HG03103 (cell line): ENCODE measurements at regions not wholly inside any gene's neighbourhood (a gene's known extent, or its start where the extent isn't known, plus 50 kb on each side); places are given as distances from the start of the nearest gene placed in this dataset.

Source experiments
- ATAC-seq: cut with Tn5 transposase; IDR thresholded peaks from one replicate; pipeline ENCODE4 v1.9.1; 2021; ENCODE audit warnings: low read depth; ENCODE audit not compliant: unreplicated experiment

DNA sequence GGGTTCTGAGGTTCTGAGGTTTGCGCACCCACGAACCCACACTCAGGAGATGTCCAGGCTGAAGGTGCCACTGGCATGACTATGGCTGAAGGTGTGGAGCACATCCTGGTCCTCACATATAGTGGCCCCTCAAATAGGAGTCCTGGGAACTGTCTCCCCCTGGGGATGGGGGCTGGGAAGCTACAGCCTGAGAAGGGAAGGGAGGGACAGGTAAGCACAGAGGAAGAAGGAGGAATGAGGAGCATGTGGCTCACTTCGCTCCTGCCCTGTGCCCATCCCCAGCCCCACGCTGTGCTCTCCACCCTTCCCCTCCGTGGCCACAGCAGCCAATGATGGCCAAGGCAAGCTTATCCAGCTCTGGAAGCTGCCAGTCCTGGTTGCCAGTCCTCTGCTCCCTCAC, 123.9 kb upstream of the LHX1 start:
- ATAC-seq = no peak

DNA sequence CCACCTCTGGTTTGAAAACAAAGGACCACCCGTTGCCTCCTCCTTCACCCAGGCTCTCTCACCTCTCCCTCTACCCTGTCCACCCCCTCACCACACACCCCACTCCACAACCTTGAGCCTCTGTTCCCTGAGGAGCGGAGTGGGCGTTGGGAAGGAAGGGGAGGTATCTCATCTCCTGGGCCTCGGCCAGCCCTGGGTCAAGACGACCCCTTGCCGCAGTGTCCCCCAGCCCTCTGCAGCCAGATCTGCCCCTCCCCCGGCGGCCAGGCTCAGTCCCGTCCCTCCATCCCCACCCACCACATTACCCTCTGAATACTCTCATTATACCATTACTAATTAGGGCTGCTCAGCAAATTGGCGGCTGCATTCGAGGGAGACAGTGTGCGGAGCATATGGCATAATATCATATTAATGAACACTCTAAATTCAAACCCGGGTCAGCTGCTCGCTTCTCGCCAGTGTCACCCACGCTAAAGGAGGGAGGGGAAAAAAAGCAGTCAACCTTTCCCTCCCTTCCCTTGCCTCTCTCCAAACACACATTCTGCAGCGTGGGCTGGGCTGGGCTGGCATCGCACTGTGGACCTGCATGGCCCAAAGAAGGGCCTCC, 123.2 kb upstream of the LHX1 start:
- ATAC-seq = no peak

DNA sequence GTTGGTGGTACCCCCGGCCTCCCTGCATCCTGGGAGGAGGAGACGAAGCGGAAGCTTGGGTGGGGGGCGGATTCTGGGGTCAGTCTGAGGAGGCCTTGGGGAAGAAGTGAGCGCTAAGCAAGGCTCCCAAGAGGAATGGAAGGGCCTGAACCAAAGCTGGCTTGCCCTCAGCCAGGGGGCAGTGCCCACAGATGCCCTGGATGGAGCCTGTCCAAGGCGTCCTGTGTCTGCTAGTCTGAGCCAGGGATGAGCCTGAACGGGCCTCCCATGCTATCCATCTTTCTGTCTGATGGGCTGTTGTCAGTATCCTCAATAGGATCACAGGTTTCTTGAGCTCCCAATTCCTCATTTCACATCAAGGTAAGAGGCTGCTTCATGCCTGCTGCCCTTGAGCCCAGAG, 122.3 kb upstream of the LHX1 start:
- ATAC-seq = no peak

DNA sequence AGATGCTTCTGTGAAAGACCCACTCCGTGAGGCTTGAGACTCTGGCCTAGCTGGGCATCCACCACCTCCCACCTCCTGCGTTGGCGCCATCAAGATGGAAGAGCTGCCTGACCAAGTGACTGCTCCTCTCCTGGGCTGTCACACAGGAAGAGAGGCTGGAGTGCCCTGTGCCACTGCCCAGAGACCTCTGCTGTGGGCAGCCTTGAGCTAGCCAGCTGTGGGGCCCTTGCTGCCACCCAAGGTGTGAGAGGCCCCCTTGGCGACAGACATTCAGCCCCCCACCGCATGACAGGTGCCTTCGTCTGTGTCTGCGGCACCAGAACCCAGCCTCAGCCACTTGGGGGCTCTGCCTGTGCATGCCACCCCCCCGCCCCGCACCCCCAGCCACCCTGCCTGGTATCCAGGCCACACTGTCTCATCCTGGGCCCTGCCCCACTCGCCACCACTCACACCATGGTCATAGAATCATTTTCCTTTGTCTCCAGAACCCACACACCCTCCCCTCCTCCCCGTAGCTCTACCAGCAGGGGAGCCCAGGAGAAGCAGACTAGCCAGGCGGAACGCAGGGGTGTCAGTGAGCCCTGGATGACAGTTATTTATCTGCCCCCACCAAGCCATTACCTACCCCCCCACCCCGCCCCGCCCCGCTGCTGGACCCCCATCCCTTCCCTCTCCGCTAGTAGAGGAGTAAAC, 120.9 kb upstream of the LHX1 start:
- ATAC-seq = no peak

DNA sequence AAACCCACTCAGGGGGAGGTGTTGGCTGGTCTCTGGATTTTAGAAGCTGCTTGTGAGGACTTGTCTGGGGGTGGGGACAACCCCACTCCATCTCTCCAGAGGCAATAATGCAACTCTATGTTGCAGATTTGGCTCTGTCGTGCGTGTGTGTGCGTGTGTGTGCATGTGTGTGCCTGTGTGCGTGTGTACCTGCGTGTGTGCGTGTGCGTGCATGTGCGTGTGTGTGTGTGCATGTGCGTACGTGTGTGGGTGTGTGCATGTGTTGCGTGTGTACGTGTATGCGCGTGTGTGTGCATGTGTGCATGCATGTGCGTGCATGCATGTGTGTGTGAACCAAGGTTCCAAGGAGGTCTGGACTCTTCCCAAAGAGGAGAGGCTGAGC, 120.4 kb upstream of the LHX1 start:
- no peak for ATAC-seq

DNA sequence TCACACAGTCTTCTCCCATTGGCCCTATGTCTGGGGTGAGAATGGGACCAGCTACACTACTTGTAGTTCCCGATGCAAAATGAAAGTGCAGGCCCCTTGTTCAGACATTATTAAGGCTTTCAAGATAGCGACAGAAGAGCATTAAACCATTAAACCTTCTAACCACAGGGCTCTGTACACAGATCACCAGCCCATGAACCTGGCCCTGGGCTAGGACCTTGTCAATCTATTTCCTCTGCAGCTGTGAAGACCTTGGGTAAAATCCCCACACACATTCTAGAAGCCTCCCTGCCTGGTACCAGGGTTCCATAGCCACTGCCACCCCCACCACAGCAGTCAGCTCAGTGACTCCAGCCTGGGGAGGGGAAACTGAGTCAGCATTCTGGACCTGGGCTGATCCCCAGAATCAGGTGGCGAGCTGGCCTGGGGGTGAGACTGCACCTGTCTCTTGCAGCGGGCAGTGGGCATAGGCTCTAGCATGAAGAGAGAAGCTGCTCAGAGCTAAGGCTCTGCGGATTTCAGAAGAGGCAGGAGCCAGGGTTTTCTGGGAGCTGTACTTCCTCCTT, 119.7 kb upstream of the LHX1 start:
- ATAC-seq = no peak

DNA sequence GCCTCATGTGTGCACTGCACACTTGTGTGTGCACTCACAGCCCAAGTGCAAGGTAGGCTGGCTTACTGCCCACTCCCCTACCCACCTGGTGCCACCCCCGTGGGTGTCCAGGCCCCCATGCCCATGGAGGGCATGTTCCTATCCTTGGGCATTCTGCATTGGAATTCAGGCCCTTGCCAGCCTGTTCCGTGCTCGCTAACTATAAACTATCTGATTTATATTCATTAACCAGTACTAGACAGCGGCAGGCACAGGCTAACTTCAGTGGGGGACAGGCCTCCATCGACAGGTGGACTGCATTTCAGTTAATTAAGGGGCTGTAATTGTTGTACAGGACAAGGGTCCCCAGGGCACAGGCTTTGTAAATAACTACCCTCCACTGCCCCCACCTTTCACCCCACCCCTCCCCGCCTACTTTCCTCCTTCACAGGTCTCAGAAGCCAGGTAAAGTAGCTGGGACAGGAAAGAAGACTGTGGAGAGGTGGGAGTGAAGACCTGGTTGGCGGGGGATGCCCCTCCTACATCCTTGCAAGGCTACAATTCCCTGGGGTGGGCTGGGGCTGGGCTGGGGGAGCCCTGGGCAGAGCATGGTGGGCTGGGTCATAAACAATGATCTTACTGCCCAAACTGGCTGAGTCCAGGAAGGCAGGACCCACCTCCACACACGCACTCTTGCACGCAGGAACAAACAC, 119.0 kb upstream of the LHX1 start:
- no peak for ATAC-seq

DNA sequence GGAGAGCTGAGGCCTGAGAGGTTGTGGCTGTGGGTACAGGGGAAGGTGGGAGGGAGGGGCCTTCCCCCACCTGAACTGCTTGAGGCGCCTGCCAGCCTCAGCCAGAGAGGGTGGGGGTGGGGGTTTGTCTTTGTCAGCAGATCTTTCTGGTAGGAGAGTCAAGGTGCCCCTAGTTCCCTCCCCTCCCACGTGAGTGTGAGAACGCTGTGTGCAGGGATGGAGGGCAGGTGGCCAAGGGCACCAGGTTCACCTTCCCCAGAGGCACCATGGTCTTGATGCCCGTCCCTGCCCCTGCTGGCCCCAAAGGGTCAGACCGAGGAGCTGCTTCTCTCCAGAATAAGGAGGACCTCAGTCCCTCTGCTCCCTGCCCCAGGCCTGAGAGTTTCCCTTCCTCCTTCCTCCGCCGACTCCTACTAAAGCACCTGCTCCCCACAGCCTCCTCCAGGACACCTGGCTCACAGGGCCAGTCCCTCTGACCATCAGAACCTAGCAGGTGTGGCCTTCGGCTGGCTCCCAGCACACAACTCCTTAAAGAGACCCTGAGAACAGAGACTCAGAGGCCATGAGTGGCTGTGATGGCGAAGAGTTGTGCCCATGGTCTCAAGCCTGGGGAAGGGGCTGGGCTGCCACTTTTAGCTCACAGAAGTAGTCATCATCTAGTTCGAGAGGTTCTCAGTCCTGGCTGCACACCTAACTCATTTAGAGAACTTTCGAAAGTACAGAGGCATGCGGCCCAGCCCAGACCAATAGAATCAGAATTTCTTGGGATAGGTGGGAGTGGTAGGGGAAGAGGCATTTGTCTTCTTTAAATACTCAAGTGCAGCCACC, 113.2 kb upstream of the LHX1 start:
- ATAC-seq = no peak

DNA sequence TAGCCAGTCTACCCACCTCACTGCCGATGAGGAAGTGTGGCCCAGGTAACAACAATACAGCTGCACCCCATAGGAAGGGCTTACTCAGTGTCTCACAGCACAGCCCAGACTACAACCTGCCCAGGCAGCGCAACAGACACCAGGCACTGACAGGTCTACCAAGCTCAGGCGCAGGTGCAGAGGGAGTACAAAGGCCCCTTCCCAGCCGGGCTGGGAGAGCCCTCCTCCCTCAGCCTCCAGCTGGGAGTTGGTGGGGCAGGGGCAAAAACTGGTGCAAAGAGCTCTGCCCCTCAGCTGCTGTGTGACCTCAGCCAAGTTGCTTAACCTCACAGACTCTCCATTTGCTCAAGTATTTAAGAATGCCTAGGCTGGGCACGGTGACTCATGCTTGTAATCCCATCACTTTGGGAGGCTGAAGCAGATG, 112.6 kb upstream of the LHX1 start:
- no peak for ATAC-seq

DNA sequence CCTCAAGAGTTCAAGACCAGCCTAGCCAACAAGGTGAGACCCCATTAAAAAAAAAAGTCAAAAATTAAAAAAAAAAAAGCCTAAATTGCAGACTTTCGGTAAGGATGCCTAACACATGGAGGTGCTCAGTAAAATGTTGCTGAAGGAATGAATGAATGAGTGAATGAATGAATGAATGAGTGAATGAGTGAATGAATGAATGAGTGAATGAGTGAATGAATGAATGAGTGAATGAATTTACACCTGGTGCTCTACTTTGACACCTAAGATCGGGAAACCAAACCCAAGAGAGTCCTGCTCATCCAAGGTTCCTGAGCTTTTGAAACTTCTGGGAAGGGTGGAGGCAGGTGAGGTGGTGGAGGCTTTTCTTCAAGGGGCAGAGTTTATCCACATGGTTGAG, 112.2 kb upstream of the LHX1 start:
- ATAC-seq = no peak

DNA sequence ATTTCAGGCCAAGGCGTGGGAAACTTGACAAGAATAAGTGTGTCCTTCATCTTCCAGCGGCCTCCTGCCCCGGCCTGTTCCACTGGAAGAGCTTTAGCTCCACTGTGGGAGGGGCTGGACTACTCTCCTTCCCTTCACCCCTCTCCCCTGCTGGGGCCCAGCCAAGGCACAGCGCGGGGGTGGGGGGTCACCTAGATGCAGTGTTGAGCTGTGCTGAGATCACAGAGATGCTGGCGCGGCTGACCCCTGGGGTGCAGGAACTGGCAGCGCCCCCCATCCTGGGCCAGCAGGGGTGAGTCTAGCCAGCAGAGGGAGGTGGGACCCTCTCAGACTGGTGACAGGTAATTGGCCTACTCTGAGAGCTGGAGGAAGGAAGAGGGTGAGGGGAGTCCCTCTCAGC, 111.8 kb upstream of the LHX1 start:
- ATAC-seq = no peak

DNA sequence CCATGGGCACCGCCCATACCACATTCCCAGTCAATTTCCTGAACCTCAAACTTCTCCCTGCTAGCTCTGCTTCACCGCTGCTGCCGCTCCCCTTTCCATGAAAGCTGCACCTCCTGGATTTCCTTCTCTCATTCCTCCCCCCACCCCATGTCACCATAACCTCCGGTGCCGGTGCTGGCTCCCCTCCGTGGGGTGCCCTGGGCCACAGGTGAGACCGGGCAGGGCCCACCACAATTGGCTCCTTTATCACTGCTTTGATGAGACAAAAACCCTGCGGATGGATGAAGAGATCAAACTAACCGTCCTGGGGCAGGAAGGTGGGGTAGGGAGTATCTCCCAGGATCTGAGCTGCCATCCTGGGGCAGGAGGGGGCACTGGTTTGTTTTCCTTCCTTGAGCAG, 111.3 kb upstream of the LHX1 start:
- no peak for ATAC-seq

DNA sequence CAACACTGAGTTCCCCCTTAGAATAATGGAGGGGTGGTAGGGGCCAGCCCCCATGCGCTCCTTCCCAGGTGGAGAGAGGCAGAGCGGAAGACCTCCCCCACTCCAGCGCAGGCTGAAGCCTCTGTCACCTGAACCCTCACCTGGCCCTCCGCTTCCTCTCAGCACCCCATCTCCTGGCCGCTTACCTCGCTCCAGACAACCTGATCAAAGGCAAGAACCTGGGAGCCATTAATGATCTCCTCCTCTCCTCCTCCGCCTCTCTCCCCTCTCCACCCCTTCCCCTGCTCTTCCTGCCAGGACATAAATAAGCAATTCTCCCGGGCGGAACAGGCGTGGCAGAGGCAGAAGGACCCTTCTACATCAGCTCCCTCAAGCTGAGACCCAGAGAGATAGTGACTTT, 110.2 kb upstream of the LHX1 start:
- no peak for ATAC-seq

DNA sequence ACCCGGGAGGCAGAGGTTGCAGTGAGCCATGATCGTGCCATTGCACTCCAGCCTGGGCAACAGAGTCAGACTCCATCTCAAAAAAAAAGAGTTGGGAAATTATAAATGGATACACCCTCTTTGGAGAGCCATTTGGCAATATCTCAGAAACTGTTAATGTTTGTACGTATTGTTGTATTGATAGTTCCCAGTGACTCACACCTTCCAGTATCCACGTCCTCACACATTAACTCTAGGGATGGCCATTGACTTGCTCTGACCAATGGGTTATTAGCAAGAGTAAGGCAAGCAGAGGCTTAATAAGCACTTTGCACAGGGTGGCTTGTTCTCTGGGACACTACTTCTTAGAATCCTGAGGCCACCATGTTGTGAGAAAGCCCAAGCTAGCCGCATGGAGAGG, 107.6 kb upstream of the LHX1 start:
- no peak for ATAC-seq

DNA sequence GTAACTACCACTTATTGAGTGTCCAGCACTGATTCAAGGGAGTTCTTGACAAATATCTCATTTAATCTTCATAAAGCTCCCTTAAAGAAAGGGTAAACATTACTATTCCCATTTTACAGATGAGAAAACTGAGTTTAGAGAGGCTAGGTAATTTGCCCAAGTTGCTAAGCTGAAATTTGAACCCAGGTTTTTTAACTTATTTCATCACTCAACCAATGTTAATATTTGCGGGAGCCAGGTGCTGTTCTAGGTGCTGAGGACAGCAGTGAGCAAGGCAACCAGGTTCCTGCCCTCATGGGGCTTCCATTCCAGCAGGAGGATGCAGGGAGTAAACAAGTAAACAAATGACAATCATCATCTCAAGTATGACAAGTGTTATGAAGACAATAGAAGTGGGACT, 104.0 kb upstream of the LHX1 start:
- no peak for ATAC-seq

DNA sequence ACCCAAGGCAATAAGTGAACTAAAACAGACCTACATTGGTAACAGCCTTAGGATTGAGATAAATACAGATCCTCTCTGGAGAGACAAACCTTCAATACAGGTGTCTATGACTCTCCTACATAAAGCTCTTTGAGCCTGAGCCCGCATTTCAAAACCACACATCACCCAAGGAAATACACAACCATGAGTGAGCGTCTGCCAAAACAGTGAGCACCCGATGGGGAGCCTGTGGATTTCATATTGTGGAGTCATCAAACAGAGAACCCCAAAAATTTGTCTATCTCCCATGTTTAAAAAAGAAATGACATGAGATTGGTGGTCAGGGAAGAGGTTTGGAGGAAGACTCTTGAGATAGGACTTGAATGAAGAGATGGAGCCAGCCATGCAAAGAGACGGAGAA, 102.2 kb upstream of the LHX1 start:
- no peak for ATAC-seq

DNA sequence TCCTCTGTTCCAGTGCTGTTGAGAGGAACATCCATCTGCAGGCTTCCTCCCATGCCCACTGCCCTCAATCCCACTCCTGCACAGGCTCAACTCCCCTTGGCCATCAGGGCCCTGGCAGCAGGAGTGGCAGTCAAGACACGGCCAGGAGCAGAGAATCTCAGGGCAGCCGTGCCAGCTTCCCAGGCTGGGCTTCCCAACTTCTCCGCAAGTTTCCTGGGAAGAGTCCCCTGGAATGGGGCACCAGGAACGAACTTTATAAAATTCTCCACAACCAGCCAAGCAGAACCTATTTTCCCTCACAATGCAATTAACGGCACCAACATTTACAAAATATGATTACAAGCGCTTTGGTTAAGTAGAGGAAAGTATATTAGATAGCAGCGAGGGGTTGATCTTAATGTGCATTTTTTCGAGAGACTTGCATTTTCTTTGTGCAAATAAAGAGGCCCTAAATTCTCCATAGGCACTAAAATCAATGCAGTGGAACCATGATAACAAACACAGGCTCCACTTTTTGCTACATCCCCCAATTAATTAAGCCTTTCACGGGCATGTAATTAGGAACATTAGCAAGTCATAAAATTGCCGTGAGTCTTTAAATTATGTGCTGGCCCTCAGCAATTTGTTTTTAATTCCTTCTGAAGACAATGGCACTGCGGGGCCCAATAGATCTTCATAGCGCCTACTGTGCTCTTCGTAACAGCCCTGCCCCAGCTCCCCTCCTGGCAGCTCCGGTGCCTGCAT, 99.9 kb upstream of the LHX1 start:
- ATAC-seq = no peak

DNA sequence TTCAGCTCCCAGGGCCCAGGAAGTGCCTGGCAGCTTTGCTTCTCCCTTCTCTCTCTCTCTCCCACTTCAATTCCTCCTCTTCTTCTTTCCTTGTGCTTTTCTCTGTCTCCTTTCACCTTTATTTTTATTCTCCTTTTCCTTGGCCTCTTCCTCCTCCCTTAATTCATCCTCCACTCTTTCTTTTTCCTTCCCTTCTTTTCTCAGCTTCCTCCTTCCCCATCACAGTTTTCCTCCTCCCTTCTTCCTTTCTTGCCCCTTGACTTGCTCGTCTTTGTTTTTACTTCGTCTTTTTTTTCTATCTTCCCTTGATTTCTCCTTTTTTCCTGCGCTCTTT, 99.4 kb upstream of the LHX1 start:
- no peak for ATAC-seq

DNA sequence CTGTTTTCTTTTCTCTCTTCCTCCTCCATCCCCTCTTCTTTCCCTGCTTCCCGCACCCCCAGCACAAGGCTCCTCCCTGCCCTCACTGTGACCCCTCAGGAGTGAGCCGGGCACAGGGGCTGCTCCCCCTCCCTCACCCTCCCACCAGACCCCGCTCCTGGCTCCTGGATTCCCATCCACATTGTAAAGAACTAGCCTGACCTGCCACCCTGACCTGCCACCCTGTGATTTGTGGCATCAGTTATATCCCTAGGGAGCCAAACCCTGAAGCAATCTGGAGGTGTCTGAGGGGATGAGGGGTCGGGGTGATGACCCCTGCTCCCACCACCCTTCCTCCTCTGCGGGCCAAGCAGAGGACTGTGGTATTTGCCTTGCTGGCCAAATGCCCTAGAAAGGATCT, 98.0 kb upstream of the LHX1 start:
- no peak for ATAC-seq

DNA sequence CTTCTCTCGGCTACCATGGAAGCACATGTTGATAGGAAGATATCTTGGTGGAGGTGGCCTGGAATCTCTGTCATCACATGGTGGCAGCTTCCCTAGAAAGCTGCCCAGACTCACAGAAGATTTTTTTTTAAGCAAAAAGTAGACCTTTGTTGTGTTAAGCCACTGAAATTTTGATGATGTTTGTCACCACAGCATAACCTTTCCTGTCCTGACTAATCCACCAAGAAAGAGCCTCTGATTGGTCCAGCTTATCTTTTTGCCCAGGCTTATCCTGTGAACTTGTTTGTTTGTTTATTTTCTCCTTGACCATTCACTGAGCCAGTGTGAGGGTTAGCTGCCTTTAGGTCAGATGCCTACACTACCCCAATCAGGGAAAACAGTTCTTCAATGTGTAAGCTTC, 96.5 kb upstream of the LHX1 start:
- no peak for ATAC-seq
